HepG2 (cell line): ENCODE measurements at regions not wholly inside any gene's neighbourhood (a gene's known extent, or its start where the extent isn't known, plus 50 kb on each side); places are given as distances from the start of the nearest gene placed in this dataset.

Experiments
- ATAC-seq: fragments of 200-7000 bp; cut with Tn5 transposase; 3 replicates; pipeline ENCODE4 v1.9.1; 2020; ENCODE audit warnings: mild to moderate bottlenecking, moderate library complexity
- BruUV-seq: library from RNA; stranded (reverse); fragments of 400-500 nt; replicated peaks from 2 replicates; lab custom pipeline; 2021; lab: Mats Ljungman, UMichigan
- CTCF ChIA-PET: fragments of 300-600 bp; formaldehyde crosslinking; extraction: SDS; loops from one replicate; lab custom pipeline; 2021; ENCODE audit warnings: low total read pairs, inconsistent platforms, low intra/inter-chr PET ratio; lab: Yijun Ruan, JAX
- POLR2A ChIA-PET: fragments of 350-600 bp; sonication (Branson Sonifier 250); formaldehyde crosslinking; loops from one replicate; lab custom pipeline; 2020; ENCODE audit warnings: antibody characterized with exemption, inconsistent platforms; lab: Yijun Ruan, JAX
- DNase-seq: peaks from one replicate; pipeline ENCODE4 v3.0.0-alpha.2; 2015; ENCODE audit warnings: low spot score
- FAIRE-seq: peaks from 3 replicates; lab custom pipeline; 2011; peaks lifted over from hg19 to GRCh38; lab: Jason Lieb, UNC
- H2AFZ ChIP-seq: one replicate; pipeline ENCODE4 v1.6.1; 2011; ENCODE audit warnings: low read length, inconsistent platforms
- H3K27ac ChIP-seq: fragments of 300-600 bp; 3 replicates; pipeline ENCODE4 v1.8.0; 2011; ENCODE audit warnings: mixed run types, mild to moderate bottlenecking, mixed read lengths, low read length, inconsistent platforms; ENCODE audit not compliant: insufficient read depth; ENCODE audit errors: extremely low read length
- H3K27me3 ChIP-seq, 2 experiments: fragments of 200-600 bp in 1 of 2; 2 replicates in 1 of 2; 3 replicates in 1 of 2; pipeline versions ENCODE4 v1.6.0 to v1.8.0; 2011; ENCODE audit warnings: low read length in 2 of 2, mild to moderate bottlenecking in 2 of 2, moderate library complexity in 2 of 2, inconsistent platforms in 1 of 2; ENCODE audit not compliant: insufficient read depth in 2 of 2, control insufficient read depth in 1 of 2
- H3K36me3 ChIP-seq, 2 experiments: fragments of 200-600 bp in 1 of 2; replicated peaks in 1 of 2; 2 replicates in 1 of 2; 3 replicates in 1 of 2; pipeline versions ENCODE4 v1.5.1 to v1.8.0; 2011; ENCODE audit warnings: low read length in 2 of 2, inconsistent platforms in 1 of 2; ENCODE audit not compliant: insufficient read depth in 2 of 2, control insufficient read depth in 1 of 2
- H3K4me1 ChIP-seq: 2 replicates; pipeline ENCODE4 v1.5.1; 2012; ENCODE audit warnings: low read length, inconsistent platforms; ENCODE audit not compliant: insufficient read depth
- H3K4me2 ChIP-seq: 2 replicates; pipeline ENCODE4 v1.6.0; 2011; ENCODE audit warnings: low read depth, low read length, inconsistent platforms
- H3K4me3 ChIP-seq, 3 experiments: fragments of 200-600 bp in 1 of 3; sonication (generic), shearing (Covaris generic) in 1 of 3; replicated peaks in 1 of 3; 2 replicates each; pipeline ENCODE4 v1.5.1; 2011 to 2016; ENCODE audit warnings: low read length in 3 of 3, inconsistent platforms in 2 of 3, low read depth in 2 of 3, mild to moderate bottlenecking in 2 of 3, control low read depth in 1 of 3, mixed read lengths in 1 of 3; ENCODE audit not compliant: insufficient read depth in 1 of 3
- H3K79me2 ChIP-seq: one replicate; pipeline ENCODE4 v1.6.1; 2011; ENCODE audit warnings: low read length, inconsistent platforms; ENCODE audit not compliant: insufficient read depth
- H3K9ac ChIP-seq: 2 replicates; pipeline ENCODE4 v1.6.0; 2011; ENCODE audit warnings: mild to moderate bottlenecking, low read depth, low read length, inconsistent platforms; ENCODE audit not compliant: insufficient read depth
- H3K9me3 ChIP-seq: 2 replicates; pipeline ENCODE4 v1.5.1; 2012; ENCODE audit warnings: mild to moderate bottlenecking, low read length
- H4K20me1 ChIP-seq: 2 replicates; pipeline ENCODE4 v1.6.0; 2011; ENCODE audit warnings: inconsistent platforms, mild to moderate bottlenecking, low read length, moderate library complexity; ENCODE audit not compliant: insufficient read depth
- ATM ChIP-seq: fragments of 450-650 bp; IDR thresholded peaks from 2 replicates; pipeline ENCODE4 v1.7.1; 2017; ENCODE audit warnings: mild to moderate bottlenecking, borderline replicate concordance
- GATAD2A ChIP-seq: IDR thresholded peaks from 2 replicates; pipeline ENCODE4 v1.6.1; 2016
- GPN1 ChIP-seq: sonication (generic); formaldehyde crosslinking; IDR thresholded peaks from 2 replicates; pipeline ENCODE4 v1.5.1; 2020; ENCODE audit warnings: missing genetic modification reagents, borderline replicate concordance
- HDAC2 ChIP-seq: sonication (generic); formaldehyde crosslinking; IDR thresholded peaks from 2 replicates; pipeline ENCODE4 v1.4.0; 2020; ENCODE audit warnings: missing genetic modification reagents
- HINFP ChIP-seq: sonication (generic); formaldehyde crosslinking; IDR thresholded peaks from 2 replicates; pipeline ENCODE4 v1.4.0; 2020; ENCODE audit warnings: low read depth, mild to moderate bottlenecking, missing genetic modification reagents
- HNRNPLL ChIP-seq: fragments of 200-400 bp; formaldehyde crosslinking; IDR thresholded peaks from 2 replicates; pipeline ENCODE4 v1.6.1; 2017; ENCODE audit warnings: mild to moderate bottlenecking, low read depth, low read length; ENCODE audit not compliant: poor library complexity, severe bottlenecking
- KDM5A ChIP-seq: fragments of 200-600 bp; sonication (generic); IDR thresholded peaks from 2 replicates; pipeline ENCODE4 v1.7.0; 2018; ENCODE audit warnings: antibody characterized with exemption, mild to moderate bottlenecking, low read length, borderline replicate concordance
- MTERF4 ChIP-seq: sonication (generic); formaldehyde crosslinking; IDR thresholded peaks from 2 replicates; pipeline ENCODE4 v1.8.0; 2023; ENCODE audit warnings: mild to moderate bottlenecking, missing genetic modification reagents
- NONO ChIP-seq, 2 experiments: fragments of 450-650 bp in 1 of 2; sonication (generic) in 1 of 2; formaldehyde crosslinking in 1 of 2; IDR thresholded peaks in 1 of 2; conservative IDR thresholded peaks in 1 of 2; 2 replicates each; pipeline versions ENCODE4 v1.6.1 to v1.8.0; 2017 to 2022; ENCODE audit warnings: mild to moderate bottlenecking in 1 of 2, missing genetic modification reagents in 1 of 2, moderate library complexity in 1 of 2
- POLR2G ChIP-seq: fragments of 200-400 bp; formaldehyde crosslinking; IDR thresholded peaks from 2 replicates; pipeline ENCODE4 v1.6.1; 2018; ENCODE audit warnings: mild to moderate bottlenecking, low read depth, low read length, moderate library complexity
- REXO4 ChIP-seq: sonication (generic); formaldehyde crosslinking; IDR thresholded peaks from 2 replicates; pipeline ENCODE4 v1.8.0; 2022; ENCODE audit warnings: missing genetic modification reagents, mild to moderate bottlenecking, borderline replicate concordance
- STAT5B ChIP-seq: sonication (generic); formaldehyde crosslinking; IDR thresholded peaks from 2 replicates; pipeline ENCODE4 v1.4.0; 2020; ENCODE audit warnings: missing genetic modification reagents
- ZBTB7A ChIP-seq: sonication (generic); formaldehyde crosslinking; IDR thresholded peaks from 2 replicates; pipeline ENCODE4 v1.8.0; 2022; ENCODE audit warnings: mild to moderate bottlenecking, missing genetic modification reagents
- ZFP36L2 ChIP-seq: sonication (generic); formaldehyde crosslinking; IDR thresholded peaks from 2 replicates; pipeline ENCODE4 v1.4.0; 2020; ENCODE audit warnings: missing genetic modification reagents
- ZNF326 ChIP-seq: sonication (generic); formaldehyde crosslinking; IDR thresholded peaks from 2 replicates; pipeline ENCODE4 v1.4.0; 2020; ENCODE audit warnings: missing genetic modification reagents, borderline replicate concordance
- ZNF510 ChIP-seq: sonication (generic); formaldehyde crosslinking; IDR thresholded peaks from 2 replicates; pipeline ENCODE4 v1.4.0; 2020; ENCODE audit warnings: low read depth, mild to moderate bottlenecking, missing genetic modification reagents
- ZNF605 ChIP-seq: sonication (generic); formaldehyde crosslinking; IDR thresholded peaks from 2 replicates; pipeline ENCODE4 v1.8.0; 2022; ENCODE audit warnings: mild to moderate bottlenecking, missing genetic modification reagents
- ZSCAN20 ChIP-seq: sonication (generic); formaldehyde crosslinking; IDR thresholded peaks from 2 replicates; pipeline ENCODE4 v1.4.0; 2020; ENCODE audit warnings: missing genetic modification reagents, mild to moderate bottlenecking, borderline replicate concordance
- WGBS: methylation state at CpG from one replicate; pipeline ENCODE4 v1.1.6; 2017; ENCODE audit warnings: low lambda C conversion rate; 5-methylcytosine and 5-hydroxymethylcytosine counted together
- in situ Hi-C: cut with HindIII; loops from 2 replicates; pipeline ENCODE4 v1.10.0; 2017; ENCODE audit warnings: low pct_unique_long_range_greater_than_20kb; ENCODE audit not compliant: extremely low pct_ligation_motif_present
- intact Hi-C: fragments of 100-400 bp; cut with micrococcal nuclease; formaldehyde crosslinking; loops from one replicate; pipeline ENCODE4 v1.10.0; 2022; ENCODE audit not compliant: unreplicated experiment

GRCh38 chr10:88156341-88156740 lies 292.9 kb downstream of the PTEN start:
- 0% methylated on average over 1 of the region's 1 CpG for WGBS
- Histone ChIP-seq H3K9me3 (no peaks in the 10 kb centered on the region), H3K4me1 (no peaks in the 10 kb centered on the region), H3K9ac (no peak overlapping the region), H3K4me2 (no peak overlapping the region), H3K36me3 (no peaks in the 10 kb centered on the region), H3K79me2 (no peaks in the 10 kb centered on the region), H4K20me1 (no peaks in the 10 kb centered on the region), H2AFZ (no peak overlapping the region), H3K4me3 (no peak overlapping the region), H3K27ac (no peak overlapping the region), H3K27me3 (no peaks in the 10 kb centered on the region)
- DNase-seq = no peak
- intact Hi-C loops = no loop called here
- POLR2A ChIA-PET = no interaction called here
- in situ Hi-C loops = no loop called here
- FAIRE-seq = no peak
- TF ChIP-seq ZNF510 (no peak), HNRNPLL (no peak), ZBTB7A (CRISPR knock-in tag) (no peak), ZNF605 (CRISPR knock-in tag) (no peak), STAT5B (CRISPR knock-in tag) (no peak), ZSCAN20 (no peak), GATAD2A (CRISPR knock-in tag) (no peak), ZNF326 (CRISPR knock-in tag) (no peak)
- CTCF ChIA-PET = no interaction called here
- BruUV-seq = no TSS peak
- ATAC-seq = no peak

GRCh38 chr10:88157981-88158465 lies 294.6 kb downstream of the PTEN start:
- in situ Hi-C loops (no loop called here), intact Hi-C loops (no loop called here)
- no peak for ATAC-seq
- WGBS = 13% methylated on average over 2 of the region's 2 CpGs
- no peak for DNase-seq
- no peak for FAIRE-seq
- no peak overlapping the region for H2AFZ ChIP-seq
- CTCF ChIA-PET = no interaction called here
- no peaks in the 10 kb centered on the region for H3K36me3 ChIP-seq
- H4K20me1 ChIP-seq = no peaks in the 10 kb centered on the region
- H3K9ac ChIP-seq = no peak overlapping the region
- no peak overlapping the region for H3K4me3 ChIP-seq
- no peaks in the 10 kb centered on the region for H3K9me3 ChIP-seq
- POLR2A ChIA-PET = no interaction called here
- no peak overlapping the region for H3K27ac ChIP-seq
- H3K4me2 ChIP-seq = no peak overlapping the region
- H3K4me1 ChIP-seq = no peaks in the 10 kb centered on the region
- no peaks in the 10 kb centered on the region for H3K79me2 ChIP-seq
- no peaks in the 10 kb centered on the region for H3K27me3 ChIP-seq
- no TSS peak for BruUV-seq
- TF ChIP-seq ZFP36L2 (CRISPR knock-in tag) = no peak
- no peak for TF ChIP-seq ATM
- TF ChIP-seq KDM5A = no peak
- no peak for TF ChIP-seq HDAC2 (CRISPR knock-in tag)
- no peak for TF ChIP-seq HINFP (CRISPR knock-in tag)
- TF ChIP-seq NONO (IDR thresholded peaks at IDR 0.05) = no peak
- no peak for TF ChIP-seq NONO (CRISPR knock-in tag; conservative IDR thresholded peaks at IDR 0.05)
- TF ChIP-seq MTERF4 (CRISPR knock-in tag) = no peak
- no peak for TF ChIP-seq POLR2G
- TF ChIP-seq GPN1 = no peak
- no peak for TF ChIP-seq REXO4
